ENCODE measurements at regions not wholly inside any gene's neighbourhood (a gene's known extent, or its start where the extent isn't known, plus 50 kb on each side); places are given as distances from the start of the nearest gene placed in this dataset.

GRCh38 chr4:187562345-187562744, 433.2 kb upstream of the ZFP42 start:
- H3K4ac ChIP-seq (ENCODE audit: low read depth, low read length), result no peak overlapping the region
- no peak overlapping the region for H2BK5ac ChIP-seq (ENCODE audit: low read depth, low read length, poor library complexity, severe bottlenecking)
- no peak overlapping the region for H4K8ac ChIP-seq (ENCODE audit: low read depth in 2 of 2, low read length in 2 of 2)
- CTCF ChIA-PET, result no interaction called here
- no peak overlapping the region for H3K14ac ChIP-seq (replicated peaks; ENCODE audit: low read depth, low read length)
- 60% methylated on average over 1 of the region's 7 CpGs; no CpG with 5 or more reads in 1 of the 2 experiments for WGBS, 2 experiments (ENCODE audit: extremely low coverage in 2 of 2, insufficient read length in 1 of 2)
- in situ Hi-C loops (cut with MboI; ENCODE audit: low sequenced_read_pairs), result no loop called here
- no peak overlapping the region for H2AK5ac ChIP-seq (ENCODE audit: low read depth, low read length)
- H3K9me3 ChIP-seq (ENCODE audit: control insufficient read depth, insufficient read depth, low read length), result no peaks in the 10 kb centered on the region
- H3K36me3 ChIP-seq (ENCODE audit: control insufficient read depth, insufficient read depth, low read length), result no peaks in the 10 kb centered on the region
- no peak overlapping the region for H3K9ac ChIP-seq (ENCODE audit: low read depth, low read length)
- no peak overlapping the region for H3K23ac ChIP-seq (ENCODE audit: low read depth, low read length)
- dilution Hi-C loops (cut with HindIII; ENCODE audit: low sequenced_read_pairs, unreplicated experiment), result no loop called here
- H2BK20ac ChIP-seq (ENCODE audit: low read depth, low read length), result no peak overlapping the region
- POLR2A ChIA-PET (ENCODE audit: unreplicated experiment), result no interaction called here
- intact Hi-C loops (cut with micrococcal nuclease), result no loop called here
- H4K20me1 ChIP-seq (ENCODE audit: insufficient read depth, low read length), result no peaks in the 10 kb centered on the region
- no peak overlapping the region for H3K4me2 ChIP-seq (ENCODE audit: low read depth, low read length)
- H2AK9ac ChIP-seq (replicated peaks; ENCODE audit: low read depth, low read length, poor library complexity), result no peak overlapping the region
- no peak overlapping the region for H3K56ac ChIP-seq (ENCODE audit: extremely low read depth, insufficient read depth, low read length)
- BruUV-seq (replicated peaks), result no TSS peak
- H2AFZ ChIP-seq (replicated peaks; ENCODE audit: low read length, poor library complexity), result no peak overlapping the region
- no peaks in the 10 kb centered on the region for H3K79me1 ChIP-seq (ENCODE audit: low read depth in 1 of 2, low read length in 2 of 2)
- no peaks in the 10 kb centered on the region for H3K27me3 ChIP-seq (ENCODE audit: control insufficient read depth, insufficient read depth, low read length)
- H3K27ac ChIP-seq (ENCODE audit: insufficient read depth, low read length), result no peak overlapping the region
- TF ChIP-seq FOS (IDR thresholded peaks at IDR 0.05; ENCODE audit: low read depth, low read length), result no peak
- no peak for TF ChIP-seq NFE2L2 (IDR thresholded peaks at IDR 0.05; ENCODE audit: low read depth, low read length)
- no peak for TF ChIP-seq USF2 (IDR thresholded peaks at IDR 0.05; ENCODE audit: low read depth, low read length)
- TF ChIP-seq MAZ (IDR thresholded peaks at IDR 0.05; ENCODE audit: borderline replicate concordance, low read depth, low read length), result no peak
- TF ChIP-seq POLR2A (IDR thresholded peaks at IDR 0.05; ENCODE audit: low read depth, low read length), result no peak
- no peak for TF ChIP-seq MAFK (IDR thresholded peaks at IDR 0.05; ENCODE audit: low read depth, low read length)
- no peak for TF ChIP-seq CHD1 (IDR thresholded peaks at IDR 0.05; ENCODE audit: low read depth, low read length)
- TF ChIP-seq BHLHE40 (IDR thresholded peaks at IDR 0.05; ENCODE audit: low read depth, low read length), result no peak
- no peak for TF ChIP-seq RCOR1 (IDR thresholded peaks at IDR 0.05; ENCODE audit: insufficient replicate concordance, low read length)
- TF ChIP-seq CEBPB (IDR thresholded peaks at IDR 0.05; ENCODE audit: low read depth, low read length), result no peak
- no peak for TF ChIP-seq RFX5 (IDR thresholded peaks at IDR 0.05; ENCODE audit: low read depth, low read length)
- TF ChIP-seq CTCF (conservative IDR thresholded peaks at IDR 0.05; ENCODE audit: low read depth, low read length), result no peak
- TF ChIP-seq SMC3 (IDR thresholded peaks at IDR 0.05; ENCODE audit: low read depth, low read length), result no peak
- TF ChIP-seq MXI1 (IDR thresholded peaks at IDR 0.05; ENCODE audit: borderline replicate concordance, low read depth, low read length), result no peak
- no peak overlapping the region for H3K18ac ChIP-seq (ENCODE audit: low read depth, low read length)
- no peak overlapping the region for H4K5ac ChIP-seq (ENCODE audit: low read depth, low read length)
- H2BK120ac ChIP-seq (ENCODE audit: low read depth, low read length), result no peak overlapping the region
- no peaks in the 10 kb centered on the region for H3K9me1 ChIP-seq (ENCODE audit: insufficient read depth, low read length)
- ATAC-seq (ENCODE audit: low read depth), result no peak
- H4K91ac ChIP-seq (ENCODE audit: insufficient read depth, low read depth, low read length), result no peak overlapping the region
- no peak overlapping the region for H2BK15ac ChIP-seq (ENCODE audit: low read depth, low read length)
- H3K4me3 ChIP-seq (ENCODE audit: insufficient read depth, low read depth, low read length), result no peak overlapping the region
- no peak for DNase-seq
- no peaks in the 10 kb centered on the region for H3K4me1 ChIP-seq (ENCODE audit: control insufficient read depth, insufficient read depth, low read length)
